ENCODE measurements at regions not wholly inside any gene's neighbourhood (a gene's known extent, or its start where the extent isn't known, plus 50 kb on each side); places are given as distances from the start of the nearest gene placed in this dataset.

- peaks cover 0 to 9% of the 10 kb centered on the region in 2 experiments; a peak in 1 of 5 replicates for H3K27me3 ChIP-seq (ENCODE audit: control insufficient read depth in 2 of 2, insufficient read depth in 2 of 2, low read length in 2 of 2)
- 0% methylated on average over 5 of the region's 9 CpGs for WGBS (ENCODE audit: insufficient coverage, low coverage, missing lambda C conversion rate)
- FAIRE-seq (no peak), ATAC-seq (no peak), DNase-seq (ENCODE audit: extremely low read depth in 1 of 4, low spot score in 3 of 4) (no peak)
- no peaks in the 10 kb centered on the region for H3K9me1 ChIP-seq (ENCODE audit: control insufficient read depth, insufficient read depth, low read length)
- ChIA-PET POLR2A (no interaction called here), CTCF (ENCODE audit: low intra/inter-chr PET ratio) (no interaction called here)
- TF ChIP-seq SUPT5H (IDR thresholded peaks at IDR 0.05), result no peak
- TF ChIP-seq E2F1 (CRISPR knock-in tag; IDR thresholded peaks at IDR 0.05), result no peak
- no peak for TF ChIP-seq ZNF384 (IDR thresholded peaks at IDR 0.05; ENCODE audit: low read depth, low read length)
- TF ChIP-seq KDM4B (IDR thresholded peaks at IDR 0.05; ENCODE audit: borderline replicate concordance in 2 of 2, low read depth in 1 of 2), result no peak
- no peak for TF ChIP-seq CREB3L1 (IDR thresholded peaks at IDR 0.05; ENCODE audit: borderline replicate concordance, low read depth)
- in situ Hi-C loops (cut with MboI) (no loop called here), intact Hi-C loops (cut with micrococcal nuclease) (no loop called here)
- H4K20me1 ChIP-seq (replicated peaks; ENCODE audit: control insufficient read depth, insufficient read depth, low read length), result no peaks in the 10 kb centered on the region
- H3K79me2 ChIP-seq (ENCODE audit: control insufficient read depth, insufficient read depth, low read length), result no peaks in the 10 kb centered on the region
- no peak overlapping the region for H3K9ac ChIP-seq (ENCODE audit: insufficient read depth in 1 of 2, low read depth in 2 of 2, low read length in 2 of 2)
- H2AFZ ChIP-seq (ENCODE audit: low read depth, low read length), result no peak overlapping the region
- no peaks in the 10 kb centered on the region; a peak in 1 of 5 replicates for H3K4me1 ChIP-seq (replicated peaks in 1 of 2; ENCODE audit: control insufficient read depth in 2 of 2, insufficient read depth in 2 of 2, low read length in 2 of 2)
- no peaks in the 10 kb centered on the region for H3K36me3 ChIP-seq (ENCODE audit: control insufficient read depth, insufficient read depth, low read length)
- no TSS peak for BruUV-seq (replicated peaks)
- H3K9me3 ChIP-seq (replicated peaks; ENCODE audit: control insufficient read depth, insufficient read depth, low read depth, low read length), result no peaks in the 10 kb centered on the region
- no peak overlapping the region for H3K4me2 ChIP-seq (ENCODE audit: insufficient read depth, low read length)
- no peak overlapping the region for H3K4me3 ChIP-seq
- no peak overlapping the region for H3K27ac ChIP-seq (ENCODE audit: extremely low read depth, low read depth, low read length)
Observed at GRCh38 chr3:113147681-113148261, 63.6 kb upstream of the BOC start.

All from K562 (cell line).